IMR-90 (cell line): ENCODE measurements at regions not wholly inside any gene's neighbourhood (a gene's known extent, or its start where the extent isn't known, plus 50 kb on each side); places are given as distances from the start of the nearest gene placed in this dataset.

Experiments used
- CTCF ChIP-seq: conservative IDR thresholded peaks from 2 replicates; pipeline ENCODE4 v1.5.1; 2012; ENCODE audit warnings: mild to moderate bottlenecking, low read depth, low read length, improper control_type of control experiment
- POLR2A ChIP-seq: IDR thresholded peaks from 2 replicates; pipeline ENCODE4 v1.6.1; 2012; ENCODE audit warnings: mild to moderate bottlenecking, low read depth, low read length

GRCh38 chr1:106515375-106515774 is 541.1 kb upstream of the PRMT6 start:
- TF ChIP-seq CTCF (no peak), POLR2A (no peak)
